ENCODE measurements at regions not wholly inside any gene's neighbourhood (a gene's known extent, or its start where the extent isn't known, plus 50 kb on each side); places are given as distances from the start of the nearest gene placed in this dataset.

- Histone ChIP-seq H3K36me3 (no peaks in the 10 kb centered on the region), H3K4me1 (no peaks in the 10 kb centered on the region), H3K4me3 (no peak overlapping the region), H3K27ac (replicated peaks in 1 of 4) (no peak overlapping the region), H3K9me3 (no peaks in the 10 kb centered on the region), H3K27me3 (peaks cover 0 to 19% (median 0%) of the 10 kb centered on the region in 4 donors)
- intact Hi-C loops (cut with DNase I) = no loop called here
- no peak for TF ChIP-seq POLR2AphosphoS5 (IDR thresholded peaks at IDR 0.05)
- no peak for TF ChIP-seq EP300 (IDR thresholded peaks at IDR 0.05)
- TF ChIP-seq, protein P1, sequence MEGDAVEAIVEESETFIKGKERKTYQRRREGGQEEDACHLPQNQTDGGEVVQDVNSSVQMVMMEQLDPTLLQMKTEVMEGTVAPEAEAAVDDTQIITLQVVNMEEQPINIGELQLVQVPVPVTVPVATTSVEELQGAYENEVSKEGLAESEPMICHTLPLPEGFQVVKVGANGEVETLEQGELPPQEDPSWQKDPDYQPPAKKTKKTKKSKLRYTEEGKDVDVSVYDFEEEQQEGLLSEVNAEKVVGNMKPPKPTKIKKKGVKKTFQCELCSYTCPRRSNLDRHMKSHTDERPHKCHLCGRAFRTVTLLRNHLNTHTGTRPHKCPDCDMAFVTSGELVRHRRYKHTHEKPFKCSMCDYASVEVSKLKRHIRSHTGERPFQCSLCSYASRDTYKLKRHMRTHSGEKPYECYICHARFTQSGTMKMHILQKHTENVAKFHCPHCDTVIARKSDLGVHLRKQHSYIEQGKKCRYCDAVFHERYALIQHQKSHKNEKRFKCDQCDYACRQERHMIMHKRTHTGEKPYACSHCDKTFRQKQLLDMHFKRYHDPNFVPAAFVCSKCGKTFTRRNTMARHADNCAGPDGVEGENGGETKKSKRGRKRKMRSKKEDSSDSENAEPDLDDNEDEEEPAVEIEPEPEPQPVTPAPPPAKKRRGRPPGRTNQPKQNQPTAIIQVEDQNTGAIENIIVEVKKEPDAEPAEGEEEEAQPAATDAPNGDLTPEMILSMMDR (IDR thresholded peaks at IDR 0.05) = no peak
- TF ChIP-seq POLR2A (IDR thresholded peaks at IDR 0.05; ENCODE audit: low read depth) = no peak
- DNase-seq (ENCODE audit: extremely low spot score) = no peak
- WGBS = 87% methylated on average over 25 of the region's 26 CpGs
Measured at GRCh38 chr3:13213911-13214846, 140.9 kb upstream of the IQSEC1 start.

GRCh38 chr3:13213490-13213889 is 140.3 kb upstream of the IQSEC1 start:
- no peaks in the 10 kb centered on the region for H3K4me1 ChIP-seq
- intact Hi-C loops (cut with DNase I) = no loop called here
- no peak for DNase-seq (ENCODE audit: extremely low spot score)
- TF ChIP-seq POLR2A (IDR thresholded peaks at IDR 0.05; ENCODE audit: low read depth) (no peak), EP300 (IDR thresholded peaks at IDR 0.05) (no peak), POLR2AphosphoS5 (IDR thresholded peaks at IDR 0.05) (no peak)
- TF ChIP-seq, protein P1 (IDR thresholded peaks at IDR 0.05) = no peak
- WGBS = 85% methylated on average over 3 of the region's 3 CpGs
- no peaks in the 10 kb centered on the region for H3K9me3 ChIP-seq
- H3K4me3 ChIP-seq = no peak overlapping the region
- H3K36me3 ChIP-seq = no peaks in the 10 kb centered on the region
- H3K27me3 ChIP-seq = peaks cover 0 to 25% (median 0%) of the 10 kb centered on the region in 4 donors
- no peak overlapping the region for H3K27ac ChIP-seq (replicated peaks in 1 of 4)

DNA sequence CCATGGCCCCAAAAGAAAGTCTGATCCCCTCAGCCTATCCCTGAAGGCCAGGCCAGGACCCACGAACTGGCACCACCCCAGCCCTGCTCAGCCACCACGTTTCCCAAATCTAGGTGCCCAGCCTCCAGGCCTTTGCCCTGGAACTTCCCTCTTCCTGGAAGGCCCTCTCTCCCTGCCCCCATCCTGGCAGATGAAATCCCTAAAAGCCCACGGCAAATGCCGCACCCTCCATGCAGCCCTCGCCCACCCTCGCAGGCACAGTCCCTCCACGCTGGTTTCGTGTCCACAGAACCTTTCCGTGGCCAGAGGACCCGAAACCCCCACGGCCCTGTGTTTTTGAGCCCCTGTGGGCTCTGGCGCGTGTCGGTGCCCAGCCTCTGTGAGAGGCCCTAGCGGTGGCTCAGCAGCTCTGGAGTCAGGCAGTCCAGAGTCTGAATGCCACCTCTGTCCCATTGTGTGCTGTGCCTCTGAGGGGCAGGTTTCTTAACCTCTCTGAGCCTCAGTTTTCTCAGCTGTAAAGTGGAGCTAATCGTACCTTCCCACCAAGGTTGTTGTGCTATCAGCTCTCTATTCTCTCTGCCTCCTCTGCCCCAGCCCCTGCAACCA is 138.5 kb upstream of the IQSEC1 start:
- no peaks in the 10 kb centered on the region for H3K36me3 ChIP-seq
- intact Hi-C loops (cut with DNase I) = no loop called here
- no peak overlapping the region for H3K4me3 ChIP-seq
- no peaks in the 10 kb centered on the region for H3K9me3 ChIP-seq
- peaks cover 0 to 42% (median 0%) of the 10 kb centered on the region in 4 donors for H3K27me3 ChIP-seq
- no peaks in the 10 kb centered on the region for H3K4me1 ChIP-seq
- no peak overlapping the region for H3K27ac ChIP-seq (replicated peaks in 1 of 4)
- no peak for TF ChIP-seq POLR2A (IDR thresholded peaks at IDR 0.05; ENCODE audit: low read depth)
- no peak for DNase-seq (ENCODE audit: extremely low spot score)
- WGBS = 92% methylated on average over 12 of the region's 16 CpGs

DNA sequence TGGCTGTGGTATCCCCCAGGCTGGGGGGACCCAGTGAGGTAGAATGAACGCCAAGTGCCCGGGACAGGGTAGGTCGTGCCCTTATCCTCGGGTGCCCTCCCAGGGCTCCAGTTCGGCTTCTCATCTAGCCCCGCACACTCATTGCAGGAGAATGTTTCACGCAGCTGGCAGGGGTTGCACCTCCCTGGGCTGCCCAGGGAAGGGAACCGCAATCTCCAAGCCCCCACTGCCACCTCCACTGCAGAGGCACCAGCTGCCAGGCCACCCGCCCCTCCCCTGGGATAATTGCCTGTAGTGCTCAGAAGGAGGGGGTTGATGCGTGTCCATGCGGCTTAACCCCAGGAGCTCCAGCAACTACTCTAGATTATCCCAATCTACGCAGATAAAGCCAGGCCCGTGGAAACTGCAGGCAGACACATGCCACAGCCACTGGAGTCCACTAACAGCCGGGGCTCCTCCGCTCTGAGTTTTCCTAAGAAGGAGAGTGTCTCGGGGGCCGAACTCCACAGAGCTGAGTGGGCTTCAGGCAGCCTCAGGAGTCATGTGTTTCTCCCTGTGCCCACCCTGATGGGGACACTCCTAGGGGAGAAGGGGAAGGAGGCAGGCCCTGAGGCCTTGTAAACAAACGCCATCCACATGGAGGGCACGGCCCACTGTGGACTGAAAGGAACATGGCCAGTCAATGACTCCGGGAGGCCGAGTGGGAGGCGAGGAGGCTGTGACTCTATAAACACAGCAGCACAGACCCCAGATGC is 137.2 kb upstream of the IQSEC1 start:
- Histone ChIP-seq H3K36me3 (no peaks in the 10 kb centered on the region), H3K4me1 (no peaks in the 10 kb centered on the region), H3K4me3 (no peak overlapping the region), H3K27me3 (peaks cover 0 to 54% (median 0%) of the 10 kb centered on the region in 4 donors), H3K27ac (replicated peaks in 1 of 4) (no peak overlapping the region), H3K9me3 (no peaks in the 10 kb centered on the region)
- DNase-seq (ENCODE audit: extremely low spot score) = no peak
- intact Hi-C loops (cut with DNase I) = no loop called here
- 82% methylated on average over 17 of the region's 22 CpGs for WGBS
- TF ChIP-seq EP300 (IDR thresholded peaks at IDR 0.05) (no peak), POLR2A (IDR thresholded peaks at IDR 0.05; ENCODE audit: low read depth) (no peak), POLR2AphosphoS5 (IDR thresholded peaks at IDR 0.05) (no peak)
- TF ChIP-seq, protein P1 (IDR thresholded peaks at IDR 0.05) = no peak

GRCh38 chr3:13209634-13209997 is 136.4 kb upstream of the IQSEC1 start:
- Histone ChIP-seq H3K36me3 (no peaks in the 10 kb centered on the region), H3K27me3 (peaks cover 0 to 59% (median 0%) of the 10 kb centered on the region in 4 donors), H3K4me1 (no peaks in the 10 kb centered on the region), H3K9me3 (no peaks in the 10 kb centered on the region), H3K27ac (replicated peaks in 1 of 4) (no peak overlapping the region), H3K4me3 (no peak overlapping the region)
- no peak for TF ChIP-seq POLR2AphosphoS5 (IDR thresholded peaks at IDR 0.05)
- no peak for TF ChIP-seq POLR2A (IDR thresholded peaks at IDR 0.05; ENCODE audit: low read depth)
- TF ChIP-seq, protein P1 (IDR thresholded peaks at IDR 0.05) = no peak
- TF ChIP-seq EP300 (IDR thresholded peaks at IDR 0.05) = no peak
- DNase-seq (ENCODE audit: extremely low spot score) = no peak
- intact Hi-C loops (cut with DNase I) = no loop called here
- WGBS = 75% methylated on average over 2 of the region's 6 CpGs
